KMS-11 (cell line): ENCODE measurements at regions not wholly inside any gene's neighbourhood (a gene's known extent, or its start where the extent isn't known, plus 50 kb on each side); places are given as distances from the start of the nearest gene placed in this dataset.

ENCODE experiments used
- H2AFZ ChIP-seq: fragments of 200-600 bp; sonication (generic); 2 replicates; pipeline ENCODE4 v1.6.1; 2016; ENCODE audit warnings: antibody characterized with exemption, mixed run types, low read depth
- H3K27ac ChIP-seq: fragments of 200-600 bp; sonication (generic); 2 replicates; pipeline ENCODE4 v1.6.1; 2016; ENCODE audit warnings: mild to moderate bottlenecking, mixed run types
- H3K27me3 ChIP-seq: fragments of 200-600 bp; sonication (generic); 2 replicates; pipeline ENCODE4 v1.6.1; 2017; ENCODE audit warnings: mild to moderate bottlenecking, low read depth, mixed run types, moderate library complexity; ENCODE audit not compliant: insufficient read depth
- H3K36me3 ChIP-seq: fragments of 200-600 bp; sonication (generic); 2 replicates; pipeline ENCODE4 v1.6.1; 2017; ENCODE audit warnings: mild to moderate bottlenecking, mixed run types; ENCODE audit not compliant: insufficient read depth
- H3K4me1 ChIP-seq: fragments of 200-600 bp; sonication (generic); 2 replicates; pipeline ENCODE4 v1.6.1; 2016; ENCODE audit warnings: mild to moderate bottlenecking, low read depth, mixed run types; ENCODE audit not compliant: poor library complexity, severe bottlenecking
- H3K4me2 ChIP-seq: fragments of 200-600 bp; sonication (generic); 2 replicates; pipeline ENCODE4 v1.7.0; 2016; ENCODE audit warnings: mild to moderate bottlenecking, mixed run types
- H3K4me3 ChIP-seq: fragments of 200-600 bp; sonication (generic); IDR thresholded peaks from 2 replicates; pipeline ENCODE4 v1.6.1; 2017; ENCODE audit warnings: low read depth, low read length, mixed read lengths; ENCODE audit not compliant: insufficient read depth
- H3K79me2 ChIP-seq: fragments of 200-600 bp; sonication (generic); 2 replicates; pipeline ENCODE4 v1.6.1; 2016; ENCODE audit warnings: low read depth, mixed run types; ENCODE audit not compliant: insufficient read depth
- H3K9ac ChIP-seq: fragments of 200-600 bp; sonication (generic); 2 replicates; pipeline ENCODE4 v1.6.1; 2016; ENCODE audit warnings: mild to moderate bottlenecking, mixed run types
- H4K20me1 ChIP-seq: fragments of 200-600 bp; sonication (generic); 2 replicates; pipeline ENCODE4 v1.6.1; 2016; ENCODE audit warnings: mild to moderate bottlenecking, mixed run types; ENCODE audit not compliant: insufficient read depth
- TF ChIP-seq, protein P1 (sequence below): fragments of 200-600 bp; sonication (generic); conservative IDR thresholded peaks from 2 replicates; pipeline ENCODE4 v1.6.1; 2017; ENCODE audit warnings: low read depth, mild to moderate bottlenecking, antibody characterized with exemption, low read length, moderate library complexity, mixed read lengths

DNA sequence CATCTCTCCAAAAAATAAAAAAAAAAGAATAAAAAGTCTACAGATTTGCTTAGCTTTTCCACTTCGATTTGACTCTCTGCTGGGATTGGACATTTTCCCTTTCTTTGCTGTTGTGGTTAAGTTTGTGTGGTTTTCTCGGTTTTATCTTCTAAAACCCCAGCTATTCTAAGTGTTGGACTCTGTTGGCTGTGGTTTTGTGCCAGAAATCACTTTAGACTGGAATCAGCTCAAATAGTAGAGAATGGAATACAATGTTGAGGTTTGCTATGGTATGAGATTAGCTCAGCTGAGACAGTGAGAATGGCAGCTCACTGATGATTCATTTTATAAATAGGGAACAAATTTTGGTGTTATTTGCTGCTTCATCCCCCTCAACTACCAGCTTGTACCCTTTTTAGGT is 116.0 kb downstream of the BUB3 start:
- TF ChIP-seq, protein P1, sequence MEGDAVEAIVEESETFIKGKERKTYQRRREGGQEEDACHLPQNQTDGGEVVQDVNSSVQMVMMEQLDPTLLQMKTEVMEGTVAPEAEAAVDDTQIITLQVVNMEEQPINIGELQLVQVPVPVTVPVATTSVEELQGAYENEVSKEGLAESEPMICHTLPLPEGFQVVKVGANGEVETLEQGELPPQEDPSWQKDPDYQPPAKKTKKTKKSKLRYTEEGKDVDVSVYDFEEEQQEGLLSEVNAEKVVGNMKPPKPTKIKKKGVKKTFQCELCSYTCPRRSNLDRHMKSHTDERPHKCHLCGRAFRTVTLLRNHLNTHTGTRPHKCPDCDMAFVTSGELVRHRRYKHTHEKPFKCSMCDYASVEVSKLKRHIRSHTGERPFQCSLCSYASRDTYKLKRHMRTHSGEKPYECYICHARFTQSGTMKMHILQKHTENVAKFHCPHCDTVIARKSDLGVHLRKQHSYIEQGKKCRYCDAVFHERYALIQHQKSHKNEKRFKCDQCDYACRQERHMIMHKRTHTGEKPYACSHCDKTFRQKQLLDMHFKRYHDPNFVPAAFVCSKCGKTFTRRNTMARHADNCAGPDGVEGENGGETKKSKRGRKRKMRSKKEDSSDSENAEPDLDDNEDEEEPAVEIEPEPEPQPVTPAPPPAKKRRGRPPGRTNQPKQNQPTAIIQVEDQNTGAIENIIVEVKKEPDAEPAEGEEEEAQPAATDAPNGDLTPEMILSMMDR: no peak
- H3K9ac ChIP-seq: no peak overlapping the region
- no peak overlapping the region for H3K4me3 ChIP-seq
- H2AFZ ChIP-seq: no peak overlapping the region
- H3K79me2 ChIP-seq: no peaks in the 10 kb centered on the region
- no peaks in the 10 kb centered on the region for H4K20me1 ChIP-seq
- peaks cover 18% of the 10 kb centered on the region for H3K4me1 ChIP-seq
- H3K27me3 ChIP-seq: no peaks in the 10 kb centered on the region
- peak overlapping the region; percentile 34; the same call in 1 of the 2 replicates for H3K4me2 ChIP-seq
- H3K36me3 ChIP-seq: no peaks in the 10 kb centered on the region
- no peak overlapping the region for H3K27ac ChIP-seq

- Histone ChIP-seq H3K36me3 (no peaks in the 10 kb centered on the region), H3K9ac (no peak overlapping the region), H3K79me2 (no peaks in the 10 kb centered on the region), H4K20me1 (no peaks in the 10 kb centered on the region), H3K4me2 (peak overlapping the region; percentile 34; the same call in 1 of the 2 replicates), H3K27me3 (no peaks in the 10 kb centered on the region), H2AFZ (no peak overlapping the region), H3K4me1 (peaks cover 18% of the 10 kb centered on the region), H3K27ac (no peak overlapping the region), H3K4me3 (no peak overlapping the region)
- TF ChIP-seq, protein P1: no peak
Measured at GRCh38 chr10:123270806-123271205, 116.6 kb downstream of the BUB3 start.

DNA sequence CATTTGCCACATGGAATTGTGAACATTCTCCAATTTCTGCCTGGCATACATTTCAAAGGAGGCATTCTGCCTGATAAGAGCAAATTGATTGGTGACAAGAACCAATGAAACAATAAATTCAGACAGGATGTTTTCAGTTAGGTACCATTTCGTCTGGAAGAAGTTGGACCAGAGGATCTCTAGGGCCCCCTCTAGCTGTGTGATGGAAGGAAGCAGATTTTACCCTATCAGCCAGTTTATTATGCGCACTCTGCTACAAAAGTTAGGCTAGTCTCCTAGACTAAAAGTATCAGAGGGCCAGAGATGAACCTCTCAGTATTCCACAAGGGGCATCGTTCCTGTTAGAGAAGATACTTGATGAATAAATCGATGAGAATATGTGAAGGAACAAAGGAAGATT is 118.0 kb downstream of the BUB3 start:
- H3K27me3 ChIP-seq: no peaks in the 10 kb centered on the region
- peaks cover 18% of the 10 kb centered on the region for H3K4me1 ChIP-seq
- H4K20me1 ChIP-seq: no peaks in the 10 kb centered on the region
- no peak overlapping the region for H3K4me3 ChIP-seq
- H3K36me3 ChIP-seq: no peaks in the 10 kb centered on the region
- TF ChIP-seq, protein P1: no peak
- H3K27ac ChIP-seq: no peak overlapping the region
- no peak overlapping the region for H3K9ac ChIP-seq
- H3K79me2 ChIP-seq: no peaks in the 10 kb centered on the region
- H3K4me2 ChIP-seq: no peak overlapping the region
- H2AFZ ChIP-seq: no peak overlapping the region

GRCh38 chr10:123274306-123275135 is 120.3 kb downstream of the BUB3 start:
- TF ChIP-seq, protein P1: no peak
- H3K4me2 ChIP-seq: no peak overlapping the region

More at GRCh38 chr10:123274306-123275135, 120.3 kb downstream of the BUB3 start:
- Histone ChIP-seq H3K4me3 (no peak overlapping the region), H3K79me2 (no peaks in the 10 kb centered on the region), H3K27ac (no peak overlapping the region), H3K9ac (no peak overlapping the region), H3K4me1 (peaks cover 18% of the 10 kb centered on the region), H4K20me1 (no peaks in the 10 kb centered on the region), H3K27me3 (no peaks in the 10 kb centered on the region), H2AFZ (no peak overlapping the region), H3K36me3 (no peaks in the 10 kb centered on the region)
